HG03457 (cell line): ENCODE measurements at regions not wholly inside any gene's neighbourhood (a gene's known extent, or its start where the extent isn't known, plus 50 kb on each side); places are given as distances from the start of the nearest gene placed in this dataset.
"Not testable (repeated sequence)": the region's sequence is repeated elsewhere in the genome, so short reads cannot be mapped to it uniquely, and the experiment has no call there.

ENCODE experiments used
- ATAC-seq: cut with Tn5 transposase; IDR thresholded peaks from one replicate; pipeline ENCODE4 v1.9.1; 2021; ENCODE audit warnings: moderate number of reproducible peaks; ENCODE audit not compliant: unreplicated experiment

GRCh38 chr13:62908321-62908720 is 1492.7 kb upstream of the PCDH20 start:
- no peak for ATAC-seq

- ATAC-seq: no peak
Measured at GRCh38 chr13:62906896-62907295, 1491.2 kb upstream of the PCDH20 start.

- no peak for ATAC-seq
Measured at GRCh38 chr13:62906469-62906868, 1490.8 kb upstream of the PCDH20 start.

- ATAC-seq: no peak
Measured at GRCh38 chr13:62887046-62887445, 1471.4 kb upstream of the PCDH20 start.

- no peak for ATAC-seq
Measured at GRCh38 chr13:62879071-62879470, 1463.4 kb upstream of the PCDH20 start.

- no peak for ATAC-seq
Measured at GRCh38 chr13:62875118-62875640, 1459.5 kb upstream of the PCDH20 start.

- ATAC-seq: no peak
Measured at GRCh38 chr13:62850331-62850730, 1434.7 kb upstream of the PCDH20 start.

GRCh38 chr13:62847520-62847919 is 1431.9 kb upstream of the PCDH20 start:
- ATAC-seq: no peak

GRCh38 chr13:62846302-62846701 is 1430.7 kb upstream of the PCDH20 start:
- ATAC-seq: no peak

- ATAC-seq: no peak
Measured at GRCh38 chr13:62839338-62839737, 1423.7 kb upstream of the PCDH20 start.

- no peak for ATAC-seq
Measured at GRCh38 chr13:62838929-62839328, 1423.3 kb upstream of the PCDH20 start.

- no peak for ATAC-seq
Measured at GRCh38 chr13:62837895-62838294, 1422.2 kb upstream of the PCDH20 start.

GRCh38 chr13:62829486-62829885 is 1413.8 kb upstream of the PCDH20 start:
- ATAC-seq: no peak

GRCh38 chr13:62799931-62800436 is 1384.3 kb upstream of the PCDH20 start:
- ATAC-seq: no peak

- no peak for ATAC-seq
Measured at GRCh38 chr13:62799038-62799535, 1383.4 kb upstream of the PCDH20 start.

- no peak for ATAC-seq
Measured at GRCh38 chr13:62793850-62794249, 1378.2 kb upstream of the PCDH20 start.

- no peak for ATAC-seq
Measured at GRCh38 chr13:62781866-62782265, 1366.2 kb upstream of the PCDH20 start.

GRCh38 chr13:62779161-62779560 is 1363.5 kb upstream of the PCDH20 start:
- no peak for ATAC-seq

- ATAC-seq: no peak
Measured at GRCh38 chr13:62767473-62767872, 1351.8 kb upstream of the PCDH20 start.

GRCh38 chr13:62760724-62761123 is 1345.1 kb upstream of the PCDH20 start:
- ATAC-seq: no peak

GRCh38 chr13:62747629-62748028 is 1332.0 kb upstream of the PCDH20 start:
- ATAC-seq: no peak

- no peak for ATAC-seq
Measured at GRCh38 chr13:62747152-62747551, 1331.5 kb upstream of the PCDH20 start.

- not testable (repeated sequence) for ATAC-seq
Measured at GRCh38 chr13:62729746-62730145, 1314.1 kb upstream of the PCDH20 start.
